Testis (tissue), 2 donors: ENCODE measurements at regions not wholly inside any gene's neighbourhood (a gene's known extent, or its start where the extent isn't known, plus 50 kb on each side); places are given as distances from the start of the nearest gene placed in this dataset.

Experiments
- DNase-seq: peaks from one replicate; pipeline ENCODE4 v3.0.0-alpha.2; 2019
- H3K27ac ChIP-seq, 2 donors: fragments of 200-600 bp; sonication (generic); one replicate each; pipeline ENCODE4 v1.5.1; 2019
- H3K27me3 ChIP-seq: fragments of 200-600 bp; sonication (generic); one replicate; pipeline ENCODE4 v1.5.1; 2019
- H3K36me3 ChIP-seq: fragments of 200-600 bp; sonication (generic); one replicate; pipeline ENCODE4 v1.5.1; 2017; ENCODE audit warnings: low read depth; ENCODE audit errors: missing control alignments
- H3K4me1 ChIP-seq: fragments of 200-600 bp; sonication (generic); one replicate; pipeline ENCODE4 v1.5.1; 2019
- H3K4me3 ChIP-seq, 2 donors: fragments of 200-600 bp; sonication (generic); one replicate each; pipeline ENCODE4 v1.5.1; 2017 to 2019
- H3K9me3 ChIP-seq: fragments of 200-600 bp; sonication (generic); one replicate; pipeline ENCODE4 v1.5.1; 2017
- POLR2A ChIP-seq: fragments of 450-650 bp; IDR thresholded peaks from one replicate; pipeline ENCODE4 v1.6.1; 2017; ENCODE audit warnings: antibody characterized with exemption, mild to moderate bottlenecking, moderate library complexity
- WGBS, 2 donors: methylation state at CpG; one replicate each; pipeline ENCODE4 v1.1.5; 2018; 5-methylcytosine and 5-hydroxymethylcytosine counted together
- intact Hi-C: fragments of 100-400 bp; cut with DNase I; formaldehyde crosslinking; loops from one replicate; pipeline ENCODE4 v1.15.1; 2023; ENCODE audit warnings: low total_unique reads
- TF ChIP-seq, protein P1 (sequence below), 3 experiments: fragments of 450-650 bp in 2 of 3; fragments of 200-600 bp in 1 of 3; sonication (generic) in 1 of 3; IDR thresholded peaks; one replicate each; pipeline ENCODE4 v1.5.1; 2016 to 2019; ENCODE audit warnings: antibody characterized with exemption in 3 of 3, mild to moderate bottlenecking in 2 of 3, moderate library complexity in 1 of 3

DNA sequence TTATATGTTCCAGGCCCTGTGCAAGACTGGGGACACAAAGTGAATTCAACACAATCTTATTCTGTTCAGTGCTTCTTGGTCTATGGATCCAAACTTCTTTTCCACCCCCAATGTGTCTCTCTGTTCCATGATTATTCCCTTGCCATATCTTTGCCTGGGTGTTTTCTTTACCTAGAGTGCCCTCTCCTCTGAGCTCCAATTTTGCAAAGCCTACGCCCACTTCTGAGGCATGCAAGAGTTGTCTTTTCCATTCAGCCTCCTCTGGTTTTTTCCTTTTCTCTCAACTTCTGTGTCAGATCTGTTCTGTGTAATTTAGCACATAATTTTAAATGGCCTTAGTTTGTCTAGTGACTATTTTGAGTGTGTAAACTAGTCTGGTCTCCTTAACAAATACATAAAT is 72.8 kb upstream of the PLCL2 start:
- no peak for TF ChIP-seq POLR2A
- TF ChIP-seq, protein P1, sequence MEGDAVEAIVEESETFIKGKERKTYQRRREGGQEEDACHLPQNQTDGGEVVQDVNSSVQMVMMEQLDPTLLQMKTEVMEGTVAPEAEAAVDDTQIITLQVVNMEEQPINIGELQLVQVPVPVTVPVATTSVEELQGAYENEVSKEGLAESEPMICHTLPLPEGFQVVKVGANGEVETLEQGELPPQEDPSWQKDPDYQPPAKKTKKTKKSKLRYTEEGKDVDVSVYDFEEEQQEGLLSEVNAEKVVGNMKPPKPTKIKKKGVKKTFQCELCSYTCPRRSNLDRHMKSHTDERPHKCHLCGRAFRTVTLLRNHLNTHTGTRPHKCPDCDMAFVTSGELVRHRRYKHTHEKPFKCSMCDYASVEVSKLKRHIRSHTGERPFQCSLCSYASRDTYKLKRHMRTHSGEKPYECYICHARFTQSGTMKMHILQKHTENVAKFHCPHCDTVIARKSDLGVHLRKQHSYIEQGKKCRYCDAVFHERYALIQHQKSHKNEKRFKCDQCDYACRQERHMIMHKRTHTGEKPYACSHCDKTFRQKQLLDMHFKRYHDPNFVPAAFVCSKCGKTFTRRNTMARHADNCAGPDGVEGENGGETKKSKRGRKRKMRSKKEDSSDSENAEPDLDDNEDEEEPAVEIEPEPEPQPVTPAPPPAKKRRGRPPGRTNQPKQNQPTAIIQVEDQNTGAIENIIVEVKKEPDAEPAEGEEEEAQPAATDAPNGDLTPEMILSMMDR (IDR thresholded peaks at IDR 0.05) = no peak
- WGBS, 2 donors = 90 to 96% methylated on average over 1 of the region's 1 CpG
- H3K9me3 ChIP-seq = no peaks in the 10 kb centered on the region
- DNase-seq = no peak
- H3K27me3 ChIP-seq = no peaks in the 10 kb centered on the region
- no peaks in the 10 kb centered on the region for H3K36me3 ChIP-seq
- no peak overlapping the region for H3K4me3 ChIP-seq
- no peaks in the 10 kb centered on the region for H3K4me1 ChIP-seq
- intact Hi-C loops = no loop called here
- H3K27ac ChIP-seq = no peak overlapping the region

DNA sequence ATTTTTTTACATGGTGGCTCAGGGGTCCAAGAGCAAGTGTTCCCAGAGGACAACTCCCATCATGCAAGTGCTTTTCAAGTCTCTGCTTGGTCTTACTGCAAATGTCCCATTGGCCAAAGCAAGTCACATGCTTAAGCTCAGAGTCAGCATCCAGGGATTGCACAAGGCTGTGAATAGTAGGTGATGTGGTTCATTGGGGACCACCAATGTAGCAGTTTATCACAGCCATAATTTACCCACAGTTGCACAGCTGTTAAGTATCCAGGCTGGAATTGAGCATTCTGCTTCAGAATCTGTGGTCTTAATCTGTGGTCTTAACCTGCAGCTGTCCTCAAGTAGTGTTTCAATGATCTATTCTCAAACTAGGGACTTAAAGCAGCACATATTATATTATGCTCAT is 71.4 kb upstream of the PLCL2 start:
- H3K9me3 ChIP-seq = no peaks in the 10 kb centered on the region
- DNase-seq = no peak
- TF ChIP-seq, protein P1 (IDR thresholded peaks at IDR 0.05) = no peak
- TF ChIP-seq POLR2A = no peak

DNA sequence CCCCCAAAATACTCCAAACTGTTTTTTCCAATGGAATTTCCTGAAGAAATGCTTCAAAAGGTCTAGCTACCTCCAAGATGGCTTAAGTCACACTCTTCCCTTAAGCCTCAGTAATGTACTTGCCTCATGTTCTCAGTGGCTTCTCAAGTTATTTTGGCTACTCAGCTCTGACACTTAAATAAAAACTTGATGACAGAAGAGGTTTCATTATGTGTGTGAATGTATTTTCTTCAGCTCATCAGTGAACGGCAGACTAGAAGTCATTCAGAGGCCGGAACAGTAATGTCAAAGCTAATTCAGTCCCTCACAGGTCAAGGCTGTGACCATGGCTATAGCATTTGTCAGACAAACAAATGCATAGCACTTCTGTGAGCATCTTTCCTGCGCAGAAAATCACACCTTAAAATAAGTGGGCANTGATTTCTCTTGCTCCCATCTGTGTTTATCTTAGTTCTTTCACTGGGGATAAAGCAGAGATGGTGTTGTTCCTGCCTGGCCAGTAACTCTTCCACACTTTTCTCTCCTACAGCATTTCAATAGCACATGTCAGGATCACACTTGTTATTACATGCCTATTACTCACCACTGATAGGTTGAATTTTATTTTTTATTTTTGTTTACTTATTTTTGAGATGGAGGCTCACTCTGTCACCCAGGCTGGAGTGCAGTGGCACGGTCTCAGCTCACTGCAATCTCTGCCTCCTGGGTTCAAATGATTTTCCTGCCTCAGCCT is 68.5 kb upstream of the PLCL2 start:
- Histone ChIP-seq H3K27ac (no peak overlapping the region), H3K4me3 (no peak overlapping the region), H3K4me1 (no peaks in the 10 kb centered on the region), H3K36me3 (no peaks in the 10 kb centered on the region), H3K27me3 (no peaks in the 10 kb centered on the region), H3K9me3 (no peaks in the 10 kb centered on the region)
- intact Hi-C loops = no loop called here
- 68 to 73% methylated on average over 4 of the region's 4 CpGs for WGBS, 2 donors
- DNase-seq = no peak
- TF ChIP-seq, protein P1 (IDR thresholded peaks at IDR 0.05) = no peak
- no peak for TF ChIP-seq POLR2A

More for the DNA sequence above, 71.4 kb upstream of the PLCL2 start:
- Histone ChIP-seq H3K27ac (no peak overlapping the region), H3K4me3 (no peak overlapping the region), H3K4me1 (no peaks in the 10 kb centered on the region), H3K27me3 (no peaks in the 10 kb centered on the region), H3K36me3 (no peaks in the 10 kb centered on the region)
- intact Hi-C loops = no loop called here

- Histone ChIP-seq H3K4me1 (no peaks in the 10 kb centered on the region), H3K36me3 (no peaks in the 10 kb centered on the region), H3K9me3 (no peaks in the 10 kb centered on the region), H3K27ac (no peak overlapping the region), H3K27me3 (no peaks in the 10 kb centered on the region), H3K4me3 (no peak overlapping the region)
- WGBS, 2 donors = 86 to 90% methylated on average over 2 of the region's 2 CpGs
- TF ChIP-seq, protein P1 (IDR thresholded peaks at IDR 0.05) = no peak
- no peak for TF ChIP-seq POLR2A
- intact Hi-C loops = no loop called here
- DNase-seq = no peak
Measured at GRCh38 chr3:16817197-16817596, 67.6 kb upstream of the PLCL2 start.

DNA sequence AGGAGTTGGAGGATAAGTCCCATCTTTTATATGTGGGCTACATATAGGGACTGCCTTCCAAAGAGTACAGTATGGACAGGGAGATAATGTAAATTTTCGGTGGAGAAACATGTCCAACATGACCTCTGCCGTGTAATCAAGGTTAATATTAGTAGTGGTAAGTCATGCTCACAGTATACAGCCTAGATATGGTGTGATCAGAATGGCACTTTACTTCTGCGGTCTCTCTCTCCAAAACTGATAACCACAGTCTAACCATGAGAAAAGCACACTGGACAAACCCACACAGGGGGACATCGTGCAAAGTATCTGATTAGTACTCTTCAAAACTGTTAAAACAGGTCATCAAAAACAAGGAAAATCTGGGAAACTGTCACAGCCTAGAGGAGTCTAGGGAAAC is 66.6 kb upstream of the PLCL2 start:
- TF ChIP-seq POLR2A = no peak
- TF ChIP-seq, protein P1 (IDR thresholded peaks at IDR 0.05) = no peak
- no peaks in the 10 kb centered on the region for H3K27me3 ChIP-seq
- no peaks in the 10 kb centered on the region for H3K36me3 ChIP-seq
- no peaks in the 10 kb centered on the region for H3K4me1 ChIP-seq
- WGBS, 2 donors = 91 to 92% methylated on average over 4 of the region's 4 CpGs
- H3K4me3 ChIP-seq = no peak overlapping the region
- no peaks in the 10 kb centered on the region for H3K9me3 ChIP-seq
- intact Hi-C loops = no loop called here
- no peak for DNase-seq
- H3K27ac ChIP-seq = no peak overlapping the region
